ENCODE measurements at regions not wholly inside any gene's neighbourhood (a gene's known extent, or its start where the extent isn't known, plus 50 kb on each side); places are given as distances from the start of the nearest gene placed in this dataset.

DNA sequence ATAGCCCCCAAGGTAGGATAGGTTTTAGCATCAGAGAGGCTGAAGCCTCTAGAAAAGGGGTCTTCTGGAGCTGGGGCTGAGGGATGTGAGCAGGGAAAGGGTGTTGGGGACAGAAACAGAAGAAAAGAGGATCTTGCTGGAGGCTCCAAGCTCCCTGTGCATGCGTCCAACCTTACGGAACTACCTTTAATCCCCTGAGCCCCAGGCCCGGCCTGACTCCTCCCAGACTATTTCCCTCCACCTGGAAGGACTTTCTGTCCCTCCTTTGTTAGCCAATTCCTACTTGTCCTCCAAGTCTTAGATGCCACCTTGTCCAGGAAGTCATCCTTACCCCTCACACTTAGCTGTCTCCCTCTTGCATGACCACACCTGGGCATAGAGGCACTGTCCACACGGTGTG, 50.0 kb upstream of the VPS8 start:
- H2AFZ ChIP-seq (ENCODE audit: low read depth, low read length, poor library complexity, severe bottlenecking) = no peak overlapping the region
- ChIA-PET RAD21 (ENCODE audit: low non-redundant PET in 1 of 2, low total read pairs in 2 of 2, uncharacterized antibody in 2 of 2, unreplicated experiment in 2 of 2) (interaction anchor here in 1 of 2 experiments (0.5 kb wide), 1 partner anchor 10 kb away, joined by 3 read pairs; no protein-coding TSS in a partner anchor), POLR2A (no interaction called here), CTCF (interaction anchor here (1.4 kb wide), 1 partner anchor 201 kb away, joined by 3 read pairs; the partner anchor contains the start of gene EPHB3)
- no peaks in the 10 kb centered on the region for H3K9me3 ChIP-seq (ENCODE audit: control insufficient read depth in 1 of 2, insufficient read depth in 1 of 2, low read depth in 1 of 2, low read length in 2 of 2)
- no peaks in the 10 kb centered on the region for H3K36me3 ChIP-seq (ENCODE audit: control insufficient read depth in 1 of 2, insufficient read depth in 2 of 2, low read length in 2 of 2)
- intact Hi-C loops (cut with micrococcal nuclease) = no loop called here
- TF ChIP-seq EZH2phosphoT487 (IDR thresholded peaks at IDR 0.05; ENCODE audit: borderline replicate concordance) = no peak
- no peak for TF ChIP-seq ELF1 (IDR thresholded peaks at IDR 0.05; ENCODE audit: borderline replicate concordance, low read depth)
- no peak for TF ChIP-seq ZFX (IDR thresholded peaks at IDR 0.05)
- TF ChIP-seq CEBPB (IDR thresholded peaks at IDR 0.05; ENCODE audit: low read depth) = no peak
- no peak for TF ChIP-seq JUND (IDR thresholded peaks at IDR 0.05)
- TF ChIP-seq SP1 (IDR thresholded peaks at IDR 0.05; ENCODE audit: low read depth) = no peak
- TF ChIP-seq CBX3 (IDR thresholded peaks at IDR 0.05; ENCODE audit: low read depth) = no peak
- TF ChIP-seq SRF (IDR thresholded peaks at IDR 0.05; ENCODE audit: low read depth) = no peak
- TF ChIP-seq, protein P1, sequence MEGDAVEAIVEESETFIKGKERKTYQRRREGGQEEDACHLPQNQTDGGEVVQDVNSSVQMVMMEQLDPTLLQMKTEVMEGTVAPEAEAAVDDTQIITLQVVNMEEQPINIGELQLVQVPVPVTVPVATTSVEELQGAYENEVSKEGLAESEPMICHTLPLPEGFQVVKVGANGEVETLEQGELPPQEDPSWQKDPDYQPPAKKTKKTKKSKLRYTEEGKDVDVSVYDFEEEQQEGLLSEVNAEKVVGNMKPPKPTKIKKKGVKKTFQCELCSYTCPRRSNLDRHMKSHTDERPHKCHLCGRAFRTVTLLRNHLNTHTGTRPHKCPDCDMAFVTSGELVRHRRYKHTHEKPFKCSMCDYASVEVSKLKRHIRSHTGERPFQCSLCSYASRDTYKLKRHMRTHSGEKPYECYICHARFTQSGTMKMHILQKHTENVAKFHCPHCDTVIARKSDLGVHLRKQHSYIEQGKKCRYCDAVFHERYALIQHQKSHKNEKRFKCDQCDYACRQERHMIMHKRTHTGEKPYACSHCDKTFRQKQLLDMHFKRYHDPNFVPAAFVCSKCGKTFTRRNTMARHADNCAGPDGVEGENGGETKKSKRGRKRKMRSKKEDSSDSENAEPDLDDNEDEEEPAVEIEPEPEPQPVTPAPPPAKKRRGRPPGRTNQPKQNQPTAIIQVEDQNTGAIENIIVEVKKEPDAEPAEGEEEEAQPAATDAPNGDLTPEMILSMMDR (IDR thresholded peaks at IDR 0.05 in 2 of 3, conservative IDR thresholded peaks at IDR 0.05 in 1 of 3; ENCODE audit: borderline replicate concordance in 1 of 3, insufficient read depth in 1 of 3, low read depth in 2 of 3, low read length in 2 of 3) = no peak
- TF ChIP-seq POLR2A (IDR thresholded peaks at IDR 0.05; ENCODE audit: borderline replicate concordance, extremely low read depth, insufficient read depth, insufficient read length) = no peak
- TF ChIP-seq, protein P2, sequence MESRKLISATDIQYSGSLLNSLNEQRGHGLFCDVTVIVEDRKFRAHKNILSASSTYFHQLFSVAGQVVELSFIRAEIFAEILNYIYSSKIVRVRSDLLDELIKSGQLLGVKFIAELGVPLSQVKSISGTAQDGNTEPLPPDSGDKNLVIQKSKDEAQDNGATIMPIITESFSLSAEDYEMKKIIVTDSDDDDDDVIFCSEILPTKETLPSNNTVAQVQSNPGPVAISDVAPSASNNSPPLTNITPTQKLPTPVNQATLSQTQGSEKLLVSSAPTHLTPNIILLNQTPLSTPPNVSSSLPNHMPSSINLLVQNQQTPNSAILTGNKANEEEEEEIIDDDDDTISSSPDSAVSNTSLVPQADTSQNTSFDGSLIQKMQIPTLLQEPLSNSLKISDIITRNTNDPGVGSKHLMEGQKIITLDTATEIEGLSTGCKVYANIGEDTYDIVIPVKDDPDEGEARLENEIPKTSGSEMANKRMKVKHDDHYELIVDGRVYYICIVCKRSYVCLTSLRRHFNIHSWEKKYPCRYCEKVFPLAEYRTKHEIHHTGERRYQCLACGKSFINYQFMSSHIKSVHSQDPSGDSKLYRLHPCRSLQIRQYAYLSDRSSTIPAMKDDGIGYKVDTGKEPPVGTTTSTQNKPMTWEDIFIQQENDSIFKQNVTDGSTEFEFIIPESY (IDR thresholded peaks at IDR 0.05; ENCODE audit: extremely low read depth, insufficient replicate concordance, low read length) = no peak
- no peak for TF ChIP-seq RAD21 (IDR thresholded peaks at IDR 0.05; ENCODE audit: low read depth)
- no peak for TF ChIP-seq FOSL1 (IDR thresholded peaks at IDR 0.05; ENCODE audit: low read depth)
- TF ChIP-seq, protein P3, sequence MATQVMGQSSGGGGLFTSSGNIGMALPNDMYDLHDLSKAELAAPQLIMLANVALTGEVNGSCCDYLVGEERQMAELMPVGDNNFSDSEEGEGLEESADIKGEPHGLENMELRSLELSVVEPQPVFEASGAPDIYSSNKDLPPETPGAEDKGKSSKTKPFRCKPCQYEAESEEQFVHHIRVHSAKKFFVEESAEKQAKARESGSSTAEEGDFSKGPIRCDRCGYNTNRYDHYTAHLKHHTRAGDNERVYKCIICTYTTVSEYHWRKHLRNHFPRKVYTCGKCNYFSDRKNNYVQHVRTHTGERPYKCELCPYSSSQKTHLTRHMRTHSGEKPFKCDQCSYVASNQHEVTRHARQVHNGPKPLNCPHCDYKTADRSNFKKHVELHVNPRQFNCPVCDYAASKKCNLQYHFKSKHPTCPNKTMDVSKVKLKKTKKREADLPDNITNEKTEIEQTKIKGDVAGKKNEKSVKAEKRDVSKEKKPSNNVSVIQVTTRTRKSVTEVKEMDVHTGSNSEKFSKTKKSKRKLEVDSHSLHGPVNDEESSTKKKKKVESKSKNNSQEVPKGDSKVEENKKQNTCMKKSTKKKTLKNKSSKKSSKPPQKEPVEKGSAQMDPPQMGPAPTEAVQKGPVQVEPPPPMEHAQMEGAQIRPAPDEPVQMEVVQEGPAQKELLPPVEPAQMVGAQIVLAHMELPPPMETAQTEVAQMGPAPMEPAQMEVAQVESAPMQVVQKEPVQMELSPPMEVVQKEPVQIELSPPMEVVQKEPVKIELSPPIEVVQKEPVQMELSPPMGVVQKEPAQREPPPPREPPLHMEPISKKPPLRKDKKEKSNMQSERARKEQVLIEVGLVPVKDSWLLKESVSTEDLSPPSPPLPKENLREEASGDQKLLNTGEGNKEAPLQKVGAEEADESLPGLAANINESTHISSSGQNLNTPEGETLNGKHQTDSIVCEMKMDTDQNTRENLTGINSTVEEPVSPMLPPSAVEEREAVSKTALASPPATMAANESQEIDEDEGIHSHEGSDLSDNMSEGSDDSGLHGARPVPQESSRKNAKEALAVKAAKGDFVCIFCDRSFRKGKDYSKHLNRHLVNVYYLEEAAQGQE (IDR thresholded peaks at IDR 0.05; ENCODE audit: low read depth) = no peak
- TF ChIP-seq TCF7L2 (IDR thresholded peaks at IDR 0.05; ENCODE audit: borderline replicate concordance, extremely low read depth, insufficient read depth, insufficient read length) = no peak
- TF ChIP-seq EGR1 (IDR thresholded peaks at IDR 0.05; ENCODE audit: low read depth) = no peak
- no peaks in the 10 kb centered on the region for H4K20me1 ChIP-seq (ENCODE audit: insufficient read depth)
- no peak overlapping the region for H3K27ac ChIP-seq (ENCODE audit: low read depth, low read length)
- ATAC-seq (no peak), DNase-seq (ENCODE audit: low read depth, low spot score) (no peak)
- peaks cover 0 to 21% of the 10 kb centered on the region in 2 experiments; a peak in 1 of 4 replicates for H3K4me1 ChIP-seq (ENCODE audit: control insufficient read depth in 1 of 2, insufficient read depth in 2 of 2, low read length in 2 of 2)
- no peaks in the 10 kb centered on the region for H3K27me3 ChIP-seq (ENCODE audit: insufficient read depth, low read length)
- no TSS peak for BruUV-seq (replicated peaks)
- H3K79me2 ChIP-seq (ENCODE audit: insufficient read depth, low read length) = no peaks in the 10 kb centered on the region
- H3K9me2 ChIP-seq (ENCODE audit: insufficient read depth) = no peaks in the 10 kb centered on the region
- no peak overlapping the region for H3K9ac ChIP-seq (ENCODE audit: low read length)
- H3K4me3 ChIP-seq (replicated peaks in 1 of 2; ENCODE audit: low read depth in 1 of 2, low read length in 2 of 2) = no peak overlapping the region
- H3K4me2 ChIP-seq (ENCODE audit: low read length) = no peak overlapping the region
